GM23338 (cell line): ENCODE measurements at regions not wholly inside any gene's neighbourhood (a gene's known extent, or its start where the extent isn't known, plus 50 kb on each side); places are given as distances from the start of the nearest gene placed in this dataset.

Source experiments
- CREB1 ChIP-seq: fragments of 250-450 bp; sonication (Bioruptor Pico); IDR thresholded peaks from 2 replicates; pipeline ENCODE4 v1.5.0; 2020; ENCODE audit warnings: low read depth, mild to moderate bottlenecking, moderate library complexity
- STAT1 ChIP-seq: IDR thresholded peaks from one replicate; pipeline ENCODE4 v1.6.1; 2016; ENCODE audit warnings: antibody characterized with exemption; ENCODE audit not compliant: unreplicated experiment
- ZNF114 ChIP-seq: fragments of 250-450 bp; sonication (Bioruptor Pico); IDR thresholded peaks from 2 replicates; pipeline ENCODE4 v1.5.0; 2020; ENCODE audit warnings: mild to moderate bottlenecking, moderate library complexity
- TF ChIP-seq, protein P1 (sequence below): fragments of 250-450 bp; sonication (Bioruptor Pico); IDR thresholded peaks from 2 replicates; pipeline ENCODE4 v1.5.0; 2020; ENCODE audit warnings: mild to moderate bottlenecking, moderate library complexity
- TF ChIP-seq, protein P2 (sequence below), 2 experiments: fragments of 200-600 bp in 1 of 2; sonication (generic) in 1 of 2; conservative IDR thresholded peaks; 2 replicates each; pipeline versions ENCODE4 v1.5.1 to v1.6.1; 2016 to 2017; ENCODE audit warnings: antibody characterized with exemption in 2 of 2, low read depth in 2 of 2, mild to moderate bottlenecking in 2 of 2, moderate library complexity in 1 of 2
- TF ChIP-seq, protein P3 (sequence below): IDR thresholded peaks from one replicate; pipeline ENCODE4 v1.6.1; 2018; ENCODE audit warnings: antibody characterized with exemption; ENCODE audit not compliant: unreplicated experiment

DNA sequence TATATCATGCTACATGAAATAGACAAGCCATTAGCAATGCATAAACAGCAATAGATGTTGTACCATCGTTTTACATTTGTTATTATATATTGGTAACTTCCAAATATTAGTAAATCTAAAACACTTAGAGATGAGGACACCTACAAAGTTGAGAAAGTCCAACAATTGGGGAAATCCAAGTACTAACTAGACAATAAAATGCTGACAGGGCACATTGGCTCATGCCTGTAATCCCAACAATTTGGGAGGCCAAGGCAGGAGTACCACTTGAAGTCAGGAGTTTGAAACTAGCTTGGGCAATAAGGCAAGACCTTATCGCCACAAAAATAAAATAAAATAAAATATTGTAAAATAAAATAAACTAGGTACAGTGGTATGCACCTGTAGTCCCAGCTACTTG is 1023.1 kb downstream of the SUCLG1 start (continued):
- TF ChIP-seq, protein P1, sequence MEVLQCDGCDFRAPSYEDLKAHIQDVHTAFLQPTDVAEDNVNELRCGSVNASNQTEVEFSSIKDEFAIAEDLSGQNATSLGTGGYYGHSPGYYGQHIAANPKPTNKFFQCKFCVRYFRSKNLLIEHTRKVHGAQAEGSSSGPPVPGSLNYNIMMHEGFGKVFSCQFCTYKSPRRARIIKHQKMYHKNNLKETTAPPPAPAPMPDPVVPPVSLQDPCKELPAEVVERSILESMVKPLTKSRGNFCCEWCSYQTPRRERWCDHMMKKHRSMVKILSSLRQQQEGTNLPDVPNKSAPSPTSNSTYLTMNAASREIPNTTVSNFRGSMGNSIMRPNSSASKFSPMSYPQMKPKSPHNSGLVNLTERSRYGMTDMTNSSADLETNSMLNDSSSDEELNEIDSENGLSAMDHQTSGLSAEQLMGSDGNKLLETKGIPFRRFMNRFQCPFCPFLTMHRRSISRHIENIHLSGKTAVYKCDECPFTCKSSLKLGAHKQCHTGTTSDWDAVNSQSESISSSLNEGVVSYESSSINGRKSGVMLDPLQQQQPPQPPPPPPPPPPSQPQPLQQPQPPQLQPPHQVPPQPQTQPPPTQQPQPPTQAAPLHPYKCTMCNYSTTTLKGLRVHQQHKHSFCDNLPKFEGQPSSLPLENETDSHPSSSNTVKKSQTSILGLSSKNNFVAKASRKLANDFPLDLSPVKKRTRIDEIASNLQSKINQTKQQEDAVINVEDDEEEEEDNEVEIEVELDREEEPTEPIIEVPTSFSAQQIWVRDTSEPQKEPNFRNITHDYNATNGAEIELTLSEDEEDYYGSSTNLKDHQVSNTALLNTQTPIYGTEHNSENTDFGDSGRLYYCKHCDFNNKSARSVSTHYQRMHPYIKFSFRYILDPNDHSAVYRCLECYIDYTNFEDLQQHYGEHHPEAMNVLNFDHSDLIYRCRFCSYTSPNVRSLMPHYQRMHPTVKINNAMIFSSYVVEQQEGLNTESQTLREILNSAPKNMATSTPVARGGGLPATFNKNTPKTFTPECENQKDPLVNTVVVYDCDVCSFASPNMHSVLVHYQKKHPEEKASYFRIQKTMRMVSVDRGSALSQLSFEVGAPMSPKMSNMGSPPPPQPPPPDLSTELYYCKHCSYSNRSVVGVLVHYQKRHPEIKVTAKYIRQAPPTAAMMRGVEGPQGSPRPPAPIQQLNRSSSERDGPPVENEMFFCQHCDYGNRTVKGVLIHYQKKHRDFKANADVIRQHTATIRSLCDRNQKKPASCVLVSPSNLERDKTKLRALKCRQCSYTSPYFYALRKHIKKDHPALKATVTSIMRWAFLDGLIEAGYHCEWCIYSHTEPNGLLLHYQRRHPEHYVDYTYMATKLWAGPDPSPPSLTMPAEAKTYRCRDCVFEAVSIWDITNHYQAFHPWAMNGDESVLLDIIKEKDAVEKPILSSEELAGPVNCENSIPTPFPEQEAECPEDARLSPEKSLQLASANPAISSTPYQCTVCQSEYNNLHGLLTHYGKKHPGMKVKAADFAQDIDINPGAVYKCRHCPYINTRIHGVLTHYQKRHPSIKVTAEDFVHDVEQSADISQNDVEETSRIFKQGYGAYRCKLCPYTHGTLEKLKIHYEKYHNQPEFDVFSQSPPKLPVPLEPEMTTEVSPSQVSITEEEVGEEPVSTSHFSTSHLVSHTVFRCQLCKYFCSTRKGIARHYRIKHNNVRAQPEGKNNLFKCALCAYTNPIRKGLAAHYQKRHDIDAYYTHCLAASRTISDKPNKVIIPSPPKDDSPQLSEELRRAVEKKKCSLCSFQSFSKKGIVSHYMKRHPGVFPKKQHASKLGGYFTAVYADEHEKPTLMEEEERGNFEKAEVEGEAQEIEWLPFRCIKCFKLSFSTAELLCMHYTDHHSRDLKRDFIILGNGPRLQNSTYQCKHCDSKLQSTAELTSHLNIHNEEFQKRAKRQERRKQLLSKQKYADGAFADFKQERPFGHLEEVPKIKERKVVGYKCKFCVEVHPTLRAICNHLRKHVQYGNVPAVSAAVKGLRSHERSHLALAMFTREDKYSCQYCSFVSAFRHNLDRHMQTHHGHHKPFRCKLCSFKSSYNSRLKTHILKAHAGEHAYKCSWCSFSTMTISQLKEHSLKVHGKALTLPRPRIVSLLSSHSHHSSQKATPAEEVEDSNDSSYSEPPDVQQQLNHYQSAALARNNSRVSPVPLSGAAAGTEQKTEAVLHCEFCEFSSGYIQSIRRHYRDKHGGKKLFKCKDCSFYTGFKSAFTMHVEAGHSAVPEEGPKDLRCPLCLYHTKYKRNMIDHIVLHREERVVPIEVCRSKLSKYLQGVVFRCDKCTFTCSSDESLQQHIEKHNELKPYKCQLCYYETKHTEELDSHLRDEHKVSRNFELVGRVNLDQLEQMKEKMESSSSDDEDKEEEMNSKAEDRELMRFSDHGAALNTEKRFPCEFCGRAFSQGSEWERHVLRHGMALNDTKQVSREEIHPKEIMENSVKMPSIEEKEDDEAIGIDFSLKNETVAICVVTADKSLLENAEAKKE (CRISPR knock-in tag) = no peak
- TF ChIP-seq CREB1 (CRISPR knock-in tag) = no peak
- no peak for TF ChIP-seq STAT1
- TF ChIP-seq, protein P2, sequence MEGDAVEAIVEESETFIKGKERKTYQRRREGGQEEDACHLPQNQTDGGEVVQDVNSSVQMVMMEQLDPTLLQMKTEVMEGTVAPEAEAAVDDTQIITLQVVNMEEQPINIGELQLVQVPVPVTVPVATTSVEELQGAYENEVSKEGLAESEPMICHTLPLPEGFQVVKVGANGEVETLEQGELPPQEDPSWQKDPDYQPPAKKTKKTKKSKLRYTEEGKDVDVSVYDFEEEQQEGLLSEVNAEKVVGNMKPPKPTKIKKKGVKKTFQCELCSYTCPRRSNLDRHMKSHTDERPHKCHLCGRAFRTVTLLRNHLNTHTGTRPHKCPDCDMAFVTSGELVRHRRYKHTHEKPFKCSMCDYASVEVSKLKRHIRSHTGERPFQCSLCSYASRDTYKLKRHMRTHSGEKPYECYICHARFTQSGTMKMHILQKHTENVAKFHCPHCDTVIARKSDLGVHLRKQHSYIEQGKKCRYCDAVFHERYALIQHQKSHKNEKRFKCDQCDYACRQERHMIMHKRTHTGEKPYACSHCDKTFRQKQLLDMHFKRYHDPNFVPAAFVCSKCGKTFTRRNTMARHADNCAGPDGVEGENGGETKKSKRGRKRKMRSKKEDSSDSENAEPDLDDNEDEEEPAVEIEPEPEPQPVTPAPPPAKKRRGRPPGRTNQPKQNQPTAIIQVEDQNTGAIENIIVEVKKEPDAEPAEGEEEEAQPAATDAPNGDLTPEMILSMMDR (conservative IDR thresholded peaks at IDR 0.05; ENCODE audit: low read depth in 2 of 2) = no peak
- TF ChIP-seq, protein P3, sequence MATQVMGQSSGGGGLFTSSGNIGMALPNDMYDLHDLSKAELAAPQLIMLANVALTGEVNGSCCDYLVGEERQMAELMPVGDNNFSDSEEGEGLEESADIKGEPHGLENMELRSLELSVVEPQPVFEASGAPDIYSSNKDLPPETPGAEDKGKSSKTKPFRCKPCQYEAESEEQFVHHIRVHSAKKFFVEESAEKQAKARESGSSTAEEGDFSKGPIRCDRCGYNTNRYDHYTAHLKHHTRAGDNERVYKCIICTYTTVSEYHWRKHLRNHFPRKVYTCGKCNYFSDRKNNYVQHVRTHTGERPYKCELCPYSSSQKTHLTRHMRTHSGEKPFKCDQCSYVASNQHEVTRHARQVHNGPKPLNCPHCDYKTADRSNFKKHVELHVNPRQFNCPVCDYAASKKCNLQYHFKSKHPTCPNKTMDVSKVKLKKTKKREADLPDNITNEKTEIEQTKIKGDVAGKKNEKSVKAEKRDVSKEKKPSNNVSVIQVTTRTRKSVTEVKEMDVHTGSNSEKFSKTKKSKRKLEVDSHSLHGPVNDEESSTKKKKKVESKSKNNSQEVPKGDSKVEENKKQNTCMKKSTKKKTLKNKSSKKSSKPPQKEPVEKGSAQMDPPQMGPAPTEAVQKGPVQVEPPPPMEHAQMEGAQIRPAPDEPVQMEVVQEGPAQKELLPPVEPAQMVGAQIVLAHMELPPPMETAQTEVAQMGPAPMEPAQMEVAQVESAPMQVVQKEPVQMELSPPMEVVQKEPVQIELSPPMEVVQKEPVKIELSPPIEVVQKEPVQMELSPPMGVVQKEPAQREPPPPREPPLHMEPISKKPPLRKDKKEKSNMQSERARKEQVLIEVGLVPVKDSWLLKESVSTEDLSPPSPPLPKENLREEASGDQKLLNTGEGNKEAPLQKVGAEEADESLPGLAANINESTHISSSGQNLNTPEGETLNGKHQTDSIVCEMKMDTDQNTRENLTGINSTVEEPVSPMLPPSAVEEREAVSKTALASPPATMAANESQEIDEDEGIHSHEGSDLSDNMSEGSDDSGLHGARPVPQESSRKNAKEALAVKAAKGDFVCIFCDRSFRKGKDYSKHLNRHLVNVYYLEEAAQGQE = no peak
- TF ChIP-seq ZNF114 (CRISPR knock-in tag) = no peak
